DMS153 treated with DMSO at 0.1 percent for 48 hours (cell line): ENCODE measurements at regions not wholly inside any gene's neighbourhood (a gene's known extent, or its start where the extent isn't known, plus 50 kb on each side); places are given as distances from the start of the nearest gene placed in this dataset.
"Not testable (repeated sequence)": the region's sequence is repeated elsewhere in the genome, so short reads cannot be mapped to it uniquely, and the experiment has no call there.

Experiments used
- DNase-seq: peaks from one replicate; lab custom pipeline; 2025; ENCODE audit not compliant: unreplicated experiment; lab: John Stamatoyannopoulos, UW

DNA sequence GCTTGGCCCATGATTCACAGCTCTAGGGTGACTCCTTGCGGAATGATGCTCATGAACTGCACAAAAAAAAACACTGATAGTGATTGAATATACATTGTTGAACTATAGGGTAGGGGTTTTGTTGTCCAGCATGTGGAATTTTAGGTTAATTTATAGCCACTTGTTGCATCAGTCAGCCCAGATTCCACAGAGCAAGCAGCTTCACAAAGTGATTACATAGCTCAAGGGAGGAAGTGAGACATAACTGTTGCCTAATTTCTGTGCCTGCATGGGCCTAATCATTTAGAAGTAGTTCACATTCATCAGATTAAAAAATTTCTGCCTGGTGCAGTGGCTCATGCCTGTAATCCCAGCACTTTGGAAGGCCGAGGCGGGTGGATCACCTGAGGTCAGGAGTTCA, 142.2 kb upstream of the ZNF722 start:
- not testable (repeated sequence) for DNase-seq

DNA sequence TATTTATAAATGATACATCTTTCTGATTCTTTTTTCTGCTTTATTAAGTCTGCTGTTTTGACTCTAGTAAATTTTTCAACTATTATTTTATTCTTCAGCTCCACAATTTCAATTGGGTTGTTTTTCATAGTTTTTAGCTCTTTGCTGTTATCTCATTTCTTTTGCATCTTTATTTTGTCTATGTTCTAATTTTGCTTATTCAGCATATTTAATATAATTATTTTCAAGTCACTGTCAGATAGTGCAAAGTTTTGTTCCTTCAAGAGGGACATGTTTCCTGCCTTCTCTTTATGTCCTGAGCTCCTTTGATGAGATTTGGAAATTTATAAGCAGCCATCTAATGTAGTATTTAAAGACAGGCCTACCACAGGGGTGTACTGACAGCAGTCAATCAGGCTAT, 131.5 kb upstream of the ZNF722 start:
- DNase-seq, result no peak

DNA sequence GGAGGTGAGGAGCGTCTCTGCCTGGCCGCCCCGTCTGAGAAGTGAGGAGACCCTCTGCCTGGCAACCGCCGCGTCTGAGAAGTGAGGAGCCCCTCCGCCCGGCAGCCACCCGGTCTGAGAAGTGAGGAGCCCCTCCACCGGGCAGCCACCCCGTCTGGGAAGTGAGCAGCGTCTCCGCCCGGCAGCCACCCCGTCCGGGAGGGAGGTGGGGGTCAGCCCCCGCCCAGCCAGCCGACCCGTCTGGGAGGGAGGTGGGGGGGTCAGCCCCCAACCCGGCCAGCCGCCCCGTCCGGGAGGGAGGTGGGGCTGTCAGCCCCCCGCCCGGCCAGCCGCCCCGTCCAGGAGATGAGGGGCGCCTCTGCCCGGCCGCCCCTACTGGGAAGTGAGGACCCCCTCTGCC, 124.4 kb upstream of the ZNF722 start:
- DNase-seq, result not testable (repeated sequence)

DNA sequence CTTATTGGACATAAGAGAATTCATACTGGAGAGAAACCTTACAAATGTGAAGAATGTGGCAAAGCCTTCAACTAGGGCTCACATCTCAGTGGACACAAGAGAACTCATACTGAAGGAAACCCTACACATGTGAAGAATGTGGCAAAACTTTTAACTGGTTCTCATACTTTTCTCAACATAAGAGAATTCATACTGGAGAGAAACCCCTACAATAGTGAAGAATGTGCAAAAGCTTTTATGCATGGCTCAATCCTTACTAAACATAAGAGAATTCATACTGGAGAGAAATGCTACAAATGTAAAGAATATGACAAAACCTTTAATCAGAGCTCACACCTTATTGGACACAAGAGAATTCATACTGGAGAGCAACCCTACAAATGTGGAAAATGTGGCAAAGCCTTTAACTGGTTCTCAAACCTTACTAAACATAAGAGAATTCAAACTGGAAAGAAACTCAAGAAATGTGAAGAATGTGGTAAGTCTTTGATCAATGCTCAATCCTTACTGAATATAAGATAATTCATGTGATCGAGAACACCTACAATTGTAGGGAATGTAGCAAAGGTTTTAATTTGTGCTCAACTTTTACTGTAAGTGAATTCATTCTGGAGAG, 121.8 kb upstream of the ZNF722 start:
- no peak for DNase-seq

DNA sequence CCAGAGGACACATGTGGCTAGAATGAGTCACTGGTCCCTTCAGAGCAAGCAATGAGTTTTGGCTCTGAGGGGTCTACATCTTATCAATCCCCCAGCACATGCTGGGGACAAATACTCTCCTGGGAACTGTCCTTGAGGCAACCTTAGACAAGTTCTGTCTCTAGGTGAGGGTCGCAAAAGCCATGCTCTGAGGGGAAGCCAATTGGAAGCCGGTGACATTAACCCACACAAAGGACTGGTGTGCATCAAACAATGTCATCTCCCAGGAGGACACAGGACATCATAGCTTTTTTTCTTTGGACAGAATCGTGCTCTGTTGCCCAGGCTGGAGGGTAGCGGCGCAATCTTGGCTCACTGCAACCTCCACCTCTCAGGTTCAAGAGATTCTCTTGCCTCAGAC, 111.6 kb upstream of the ZNF722 start:
- DNase-seq, result no peak

DNA sequence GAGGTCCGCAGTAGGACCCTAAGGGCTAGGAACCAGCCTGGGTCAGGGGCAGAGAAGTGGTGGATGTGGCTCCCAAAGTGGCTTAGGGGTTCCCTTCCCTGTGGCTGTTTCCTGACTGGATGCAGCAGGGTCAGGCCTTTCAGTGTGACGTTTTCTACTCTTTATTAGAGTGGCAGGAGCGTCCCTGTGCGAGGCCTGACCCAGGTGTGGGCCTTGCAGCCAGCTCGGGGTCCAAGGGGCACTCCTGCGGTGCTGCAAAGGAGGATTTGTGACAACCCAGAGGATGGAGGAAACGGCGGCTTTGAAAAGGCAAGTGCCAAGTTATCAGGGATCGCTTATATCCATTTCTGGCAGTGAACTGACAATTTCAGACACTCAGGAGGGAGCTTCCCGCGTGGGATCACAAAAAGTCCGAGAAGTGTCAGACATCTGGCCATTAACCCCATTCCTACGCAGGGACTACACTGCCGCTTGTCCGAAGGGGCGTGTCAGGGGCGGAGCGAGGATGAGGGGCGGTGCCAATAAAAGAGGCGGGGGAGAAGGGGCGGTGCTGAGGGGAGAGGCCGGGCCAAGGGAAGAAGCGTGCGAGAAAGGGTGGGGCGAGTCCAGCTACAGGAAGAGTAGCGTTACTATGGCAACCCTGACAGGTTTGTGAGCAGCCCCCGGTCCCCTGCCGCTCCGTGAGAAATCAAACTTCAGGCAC, 98.8 kb upstream of the ZNF722 start:
- DNase-seq, result peak; percentile 37

DNA sequence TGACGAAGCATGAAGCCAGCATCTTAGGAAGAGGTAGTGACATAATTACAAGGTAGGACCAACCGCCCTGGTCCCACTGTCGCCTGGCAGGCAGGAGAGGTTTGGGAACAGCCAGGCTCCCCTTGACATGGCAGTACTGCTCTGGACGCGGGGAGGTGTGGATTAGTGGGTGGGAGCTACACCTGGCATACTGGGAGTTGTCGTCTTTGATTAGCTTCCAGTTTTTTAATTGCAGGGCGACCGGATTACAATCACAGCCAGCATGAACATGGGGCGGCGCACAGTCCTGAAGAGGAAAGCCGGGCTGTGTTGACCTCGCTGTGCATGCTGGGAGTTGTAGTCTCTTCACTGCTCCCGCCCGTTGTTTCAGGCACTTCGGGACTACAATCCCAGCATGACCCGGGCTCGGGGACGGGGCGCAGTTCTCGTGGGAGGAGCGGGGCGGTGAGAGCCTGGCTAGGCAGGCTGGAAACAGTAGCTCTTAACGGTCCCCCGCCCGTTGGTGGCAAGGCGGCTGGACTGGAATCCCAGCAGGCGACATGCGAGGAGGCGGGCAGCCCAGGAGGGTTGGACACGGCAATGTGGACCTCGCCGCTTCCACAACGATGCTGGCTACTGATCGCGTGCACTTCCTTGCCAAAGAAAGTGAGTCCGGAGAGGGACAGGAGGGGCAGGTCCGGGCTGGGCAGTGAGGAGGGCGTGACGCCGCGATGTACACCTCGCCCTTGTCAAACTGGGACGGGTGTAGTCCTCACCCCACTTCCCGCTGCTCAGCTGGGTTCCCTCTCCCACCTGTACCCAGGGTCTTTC, 98.0 kb upstream of the ZNF722 start:
- peak; percentile 76 for DNase-seq

DNA sequence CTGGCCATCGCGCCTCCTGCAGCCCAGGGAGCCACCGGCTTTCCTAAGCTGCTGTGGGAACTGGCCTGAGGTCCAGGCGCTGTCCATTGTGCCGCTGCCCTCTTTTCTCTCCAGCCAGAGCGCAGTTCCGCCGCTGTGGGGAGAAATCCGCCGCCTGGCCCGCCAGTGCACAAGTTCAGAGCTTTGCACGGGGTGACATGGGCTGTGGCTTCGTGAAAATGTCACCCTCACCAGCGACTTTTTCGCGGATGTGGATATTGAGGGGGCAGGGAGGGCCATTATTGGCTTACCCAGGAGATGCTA, 97.5 kb upstream of the ZNF722 start:
- DNase-seq, result not testable (repeated sequence)

DNA sequence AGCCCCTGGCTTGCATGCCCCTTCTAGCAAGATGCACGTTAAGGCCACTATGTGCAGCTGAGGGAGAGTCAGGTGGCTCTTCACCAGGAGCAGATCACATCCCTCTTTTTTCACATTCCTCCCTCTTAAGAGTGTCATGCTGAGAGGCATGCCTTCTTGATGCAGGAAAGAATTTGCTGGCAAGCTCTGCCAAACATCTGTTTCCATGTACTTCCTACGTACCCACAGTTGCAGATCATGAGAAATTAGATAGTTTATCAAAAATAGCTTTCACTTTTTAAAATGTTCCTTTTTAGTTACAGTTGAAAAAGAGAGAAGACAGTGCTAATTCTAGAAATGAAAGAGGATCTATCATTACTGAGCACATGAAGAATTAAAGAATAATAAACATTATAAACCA, 79.7 kb upstream of the ZNF722 start:
- DNase-seq, result no peak

DNA sequence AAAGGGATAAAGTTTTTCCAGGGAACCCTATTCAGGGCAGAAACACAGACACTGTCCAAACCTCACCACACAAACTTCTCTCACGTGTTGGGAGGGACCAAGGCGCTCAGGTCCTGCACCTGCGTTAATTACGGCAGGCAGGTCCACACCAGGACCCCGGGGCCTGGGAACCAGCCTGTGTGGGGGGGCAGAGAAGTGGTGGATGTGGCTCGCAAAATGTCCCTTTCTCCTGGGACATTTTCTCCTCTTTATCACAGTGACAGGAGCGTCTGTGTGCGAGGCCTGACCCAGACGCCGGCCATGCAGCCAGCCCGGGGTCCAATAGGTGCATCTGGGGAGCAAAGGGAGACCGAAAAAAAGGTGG, 73.4 kb upstream of the ZNF722 start:
- DNase-seq, result no peak

DNA sequence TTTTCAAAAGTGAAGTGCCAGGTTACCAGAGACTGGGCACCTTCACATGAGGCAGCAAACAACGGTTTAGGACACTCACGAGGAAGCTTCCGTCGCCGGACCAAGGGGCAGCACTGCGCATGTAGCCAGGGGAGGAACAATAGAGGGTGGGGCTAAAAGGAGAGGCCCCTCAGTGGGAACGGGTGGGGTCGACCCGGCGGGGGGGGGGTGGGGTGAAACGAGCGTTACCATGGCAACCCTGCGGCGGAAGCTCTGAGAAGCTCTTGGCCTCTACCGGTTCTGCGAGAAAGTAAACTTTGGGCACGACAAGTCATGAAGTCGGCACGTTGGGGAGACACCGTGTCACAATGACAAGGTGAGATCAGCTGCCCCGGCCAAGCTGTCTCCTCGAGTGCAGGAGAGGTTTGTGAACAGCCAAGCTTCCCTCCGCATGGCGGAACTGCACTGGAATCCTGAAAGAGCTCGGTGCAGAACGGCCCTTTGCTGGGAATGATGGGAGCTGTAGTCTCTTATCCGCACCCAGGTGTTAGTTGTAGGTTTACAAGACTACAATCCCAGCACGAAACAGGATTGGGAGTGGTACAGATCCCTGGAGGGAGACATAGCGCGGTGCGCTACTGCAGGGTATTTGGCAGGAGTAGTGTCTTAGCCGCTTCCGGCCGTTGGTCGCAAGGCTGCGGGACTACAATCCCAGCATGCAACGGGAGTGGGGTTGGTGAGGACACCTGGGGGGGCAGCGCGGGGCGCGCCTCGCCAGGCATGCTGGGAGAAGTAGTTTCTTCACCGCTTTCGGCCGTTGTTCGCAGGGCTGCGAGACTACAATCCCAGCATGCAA, 72.8 kb upstream of the ZNF722 start:
- peak; percentile 12 for DNase-seq

DNA sequence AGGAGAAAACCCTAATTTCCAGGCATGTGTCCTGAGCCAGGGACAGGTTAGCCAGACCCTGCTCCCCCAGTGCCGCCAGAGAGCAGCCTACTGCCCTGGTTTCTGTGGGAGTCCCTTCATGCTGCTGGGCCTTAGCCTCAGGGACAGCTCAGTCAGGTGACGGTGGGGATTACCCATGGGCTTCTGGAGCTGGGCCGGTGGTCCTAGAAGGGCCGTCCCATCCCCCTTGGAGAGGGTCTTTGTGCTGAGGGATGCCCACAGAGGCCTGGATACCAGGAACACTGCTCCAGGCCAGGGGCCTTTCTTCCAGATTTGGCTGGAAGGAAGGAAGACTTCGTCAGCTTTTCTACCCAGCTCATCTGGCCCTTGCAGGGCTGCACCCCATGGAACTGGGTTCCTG, 71.4 kb upstream of the ZNF722 start:
- DNase-seq, result no peak

DNA sequence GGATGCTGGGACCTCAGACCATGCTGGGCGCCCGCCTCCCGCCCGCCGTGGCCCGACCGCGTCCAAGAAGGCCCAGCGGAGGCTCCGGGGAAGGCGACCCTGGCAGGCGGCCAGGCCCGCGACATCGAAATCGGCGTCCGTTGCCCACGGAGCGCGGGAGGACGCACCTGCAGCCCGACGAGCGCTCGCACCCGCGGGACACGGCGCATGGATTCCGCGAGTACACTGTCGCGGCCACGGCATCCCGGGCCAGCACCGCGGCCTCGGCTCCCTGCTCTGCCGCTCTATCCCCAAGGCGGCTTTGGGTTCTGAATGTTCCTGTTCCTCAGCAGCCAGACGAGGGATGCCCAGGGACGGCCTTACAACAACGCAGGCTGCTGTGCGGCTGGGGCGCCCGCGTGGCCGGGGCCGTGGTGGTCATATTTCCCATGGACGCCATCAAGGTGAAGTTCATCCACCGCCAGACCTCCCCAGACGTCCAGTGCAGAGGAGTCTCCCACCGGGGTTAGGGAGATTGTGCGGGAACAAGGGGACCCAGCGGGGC, 67.5 kb upstream of the ZNF722 start:
- DNase-seq, result no peak

DNA sequence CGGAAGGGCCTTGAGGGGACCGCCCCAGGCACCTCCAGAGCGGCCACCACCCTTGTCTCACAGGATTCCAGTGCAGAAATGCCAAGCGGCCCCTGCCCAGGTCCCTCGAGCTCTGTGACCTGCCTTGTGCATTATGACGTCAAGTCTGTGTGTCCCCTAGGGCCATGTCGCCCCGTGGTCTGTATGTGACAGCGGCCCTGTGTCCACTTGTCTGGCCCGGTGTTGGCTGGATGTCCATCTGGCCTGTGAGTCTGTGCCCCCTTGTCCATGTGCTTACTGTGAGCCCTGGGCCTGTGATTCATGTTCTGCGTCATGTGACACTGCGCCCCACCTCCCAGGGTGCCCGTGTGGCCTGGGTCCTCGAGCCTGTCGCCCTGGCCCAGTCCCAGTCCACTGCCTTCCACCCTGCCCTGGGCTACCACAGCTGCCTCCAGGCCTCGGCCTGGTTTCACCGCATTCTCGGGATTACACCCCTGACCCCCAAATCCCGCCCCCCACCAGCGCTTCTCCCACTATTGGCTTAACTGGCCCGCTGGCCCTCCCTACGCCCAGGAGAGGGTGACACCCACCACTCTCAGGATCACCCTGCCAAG, 66.6 kb upstream of the ZNF722 start:
- no peak for DNase-seq
